GM21619 (cell line): ENCODE measurements at regions not wholly inside any gene's neighbourhood (a gene's known extent, or its start where the extent isn't known, plus 50 kb on each side); places are given as distances from the start of the nearest gene placed in this dataset.
"Not testable (repeated sequence)": the region's sequence is repeated elsewhere in the genome, so short reads cannot be mapped to it uniquely, and the experiment has no call there.

ENCODE experiments used
- ATAC-seq: cut with Tn5 transposase; IDR thresholded peaks from one replicate; pipeline ENCODE4 v1.9.1; 2021; ENCODE audit not compliant: unreplicated experiment

- peak; percentile 99 for ATAC-seq
Measured at GRCh38 chr6:100228834-100229441, 234.9 kb upstream of the MCHR2 start.

- ATAC-seq, result peak; percentile 5
Measured at GRCh38 chr6:100228437-100228833, 234.4 kb upstream of the MCHR2 start.

- no peak for ATAC-seq
Measured at GRCh38 chr6:100226811-100227210, 232.8 kb upstream of the MCHR2 start.

- ATAC-seq, result not testable (repeated sequence)
Measured at GRCh38 chr6:100223952-100224351, 229.9 kb upstream of the MCHR2 start.

- ATAC-seq, result no peak
Measured at GRCh38 chr6:100220543-100220942, 226.5 kb upstream of the MCHR2 start.

- ATAC-seq, result no peak
Measured at GRCh38 chr6:100217225-100218012, 223.4 kb upstream of the MCHR2 start.

GRCh38 chr6:100216760-100217159 is 222.7 kb upstream of the MCHR2 start:
- ATAC-seq, result no peak

GRCh38 chr6:100212131-100212530 is 218.1 kb upstream of the MCHR2 start:
- ATAC-seq, result no peak

GRCh38 chr6:100210137-100211117 is 216.4 kb upstream of the MCHR2 start:
- no peak for ATAC-seq

- no peak for ATAC-seq
Measured at GRCh38 chr6:100209323-100210136, 215.5 kb upstream of the MCHR2 start.

GRCh38 chr6:100203400-100203799 is 209.4 kb upstream of the MCHR2 start:
- ATAC-seq, result no peak

GRCh38 chr6:100202417-100203194 is 208.6 kb upstream of the MCHR2 start:
- ATAC-seq, result no peak

GRCh38 chr6:100196214-100196982 is 202.4 kb upstream of the MCHR2 start:
- not testable (repeated sequence) for ATAC-seq

- not testable (repeated sequence) for ATAC-seq
Measured at GRCh38 chr6:100195244-100195643, 201.2 kb upstream of the MCHR2 start.

- no peak for ATAC-seq
Measured at GRCh38 chr6:100194535-100194934, 200.5 kb upstream of the MCHR2 start.

- ATAC-seq, result no peak
Measured at GRCh38 chr6:100188754-100189153, 194.7 kb upstream of the MCHR2 start.

GRCh38 chr6:100186552-100186951 is 192.5 kb upstream of the MCHR2 start:
- no peak for ATAC-seq

GRCh38 chr6:100185615-100186014 is 191.6 kb upstream of the MCHR2 start:
- ATAC-seq, result peak; percentile 91

- ATAC-seq, result no peak
Measured at GRCh38 chr6:100184473-100184872, 190.4 kb upstream of the MCHR2 start.
